AG04449 (cell line): ENCODE measurements at regions not wholly inside any gene's neighbourhood (a gene's known extent, or its start where the extent isn't known, plus 50 kb on each side); places are given as distances from the start of the nearest gene placed in this dataset.

ENCODE experiments used
- CTCF ChIA-PET: fragments of 350-600 bp; formaldehyde crosslinking; extraction: SDS; loops from one replicate; lab custom pipeline; 2021; ENCODE audit warnings: antibody characterized with exemption; lab: Yijun Ruan, JAX
- POLR2A ChIA-PET: fragments of 400-600, 350-600 bp; formaldehyde crosslinking; extraction: SDS; loops from one replicate; lab custom pipeline; 2020; ENCODE audit warnings: antibody characterized with exemption, inconsistent platforms; lab: Yijun Ruan, JAX
- DNase-seq: peaks from one replicate; pipeline ENCODE4 v3.0.0-alpha.2; 2010; ENCODE audit warnings: low read depth, low spot score
- H3K4me3 ChIP-seq: 2 replicates; pipeline ENCODE4 v1.5.1; 2011; ENCODE audit warnings: low read depth, mild to moderate bottlenecking, control low read depth, low read length
- TF ChIP-seq, protein P1 (sequence below): IDR thresholded peaks from one replicate; pipeline ENCODE4 v1.5.1; 2011; ENCODE audit warnings: mild to moderate bottlenecking, moderate library complexity, low read length, control low read depth, inconsistent platforms; ENCODE audit not compliant: insufficient read depth; ENCODE audit errors: missing control alignments

GRCh38 chr9:85156652-85157051 is 487.1 kb downstream of the NTRK2 start:
- POLR2A ChIA-PET: no interaction called here
- DNase-seq: no peak
- CTCF ChIA-PET: no interaction called here
- no peak overlapping the region for H3K4me3 ChIP-seq
- TF ChIP-seq, protein P1, sequence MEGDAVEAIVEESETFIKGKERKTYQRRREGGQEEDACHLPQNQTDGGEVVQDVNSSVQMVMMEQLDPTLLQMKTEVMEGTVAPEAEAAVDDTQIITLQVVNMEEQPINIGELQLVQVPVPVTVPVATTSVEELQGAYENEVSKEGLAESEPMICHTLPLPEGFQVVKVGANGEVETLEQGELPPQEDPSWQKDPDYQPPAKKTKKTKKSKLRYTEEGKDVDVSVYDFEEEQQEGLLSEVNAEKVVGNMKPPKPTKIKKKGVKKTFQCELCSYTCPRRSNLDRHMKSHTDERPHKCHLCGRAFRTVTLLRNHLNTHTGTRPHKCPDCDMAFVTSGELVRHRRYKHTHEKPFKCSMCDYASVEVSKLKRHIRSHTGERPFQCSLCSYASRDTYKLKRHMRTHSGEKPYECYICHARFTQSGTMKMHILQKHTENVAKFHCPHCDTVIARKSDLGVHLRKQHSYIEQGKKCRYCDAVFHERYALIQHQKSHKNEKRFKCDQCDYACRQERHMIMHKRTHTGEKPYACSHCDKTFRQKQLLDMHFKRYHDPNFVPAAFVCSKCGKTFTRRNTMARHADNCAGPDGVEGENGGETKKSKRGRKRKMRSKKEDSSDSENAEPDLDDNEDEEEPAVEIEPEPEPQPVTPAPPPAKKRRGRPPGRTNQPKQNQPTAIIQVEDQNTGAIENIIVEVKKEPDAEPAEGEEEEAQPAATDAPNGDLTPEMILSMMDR: no peak

DNA sequence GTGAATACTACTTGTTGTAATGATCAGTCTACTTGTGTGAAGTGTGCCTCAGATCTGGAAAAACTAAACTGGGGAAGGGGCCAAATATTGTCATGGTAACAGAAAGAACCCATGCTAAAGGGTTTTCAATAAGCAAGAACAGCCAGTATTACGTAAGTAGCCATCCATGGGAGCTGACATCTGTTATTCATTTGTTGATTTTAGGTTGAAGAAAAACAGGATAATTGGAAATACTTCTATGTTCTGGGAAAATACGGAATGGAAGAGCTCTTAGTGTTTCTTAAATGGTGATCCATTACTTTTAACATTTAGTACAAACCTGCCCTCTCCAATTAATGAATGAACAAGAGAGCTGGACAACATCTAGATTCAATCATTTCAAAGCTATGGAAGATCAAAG is 485.8 kb downstream of the NTRK2 start:
- TF ChIP-seq, protein P1: no peak
- no peak overlapping the region for H3K4me3 ChIP-seq
- DNase-seq: no peak
- CTCF ChIA-PET: no interaction called here
- POLR2A ChIA-PET: no interaction called here

- no peak for DNase-seq
- TF ChIP-seq, protein P1: no peak
- H3K4me3 ChIP-seq: no peak overlapping the region
- ChIA-PET CTCF (no interaction called here), POLR2A (no interaction called here)
Observed at GRCh38 chr9:85151741-85152140, 482.2 kb downstream of the NTRK2 start.

DNA sequence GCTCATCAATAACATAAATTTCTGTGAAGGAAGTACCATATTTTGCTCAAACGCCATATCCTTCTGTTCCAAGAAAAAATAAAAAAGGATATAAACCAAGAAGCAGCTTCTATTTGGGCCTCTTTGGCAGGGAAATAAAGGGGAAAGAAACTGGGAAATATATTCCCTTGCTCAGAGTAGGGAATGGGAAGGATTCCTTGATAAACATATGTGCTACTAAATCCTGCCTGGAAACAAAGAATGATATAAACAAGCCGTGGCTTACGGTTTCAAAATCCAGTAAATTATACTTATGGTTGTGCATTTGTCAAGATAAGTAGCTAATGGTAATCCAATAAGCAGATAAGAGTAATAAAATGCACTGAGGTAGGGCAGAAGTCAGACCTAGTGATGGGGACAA is 481.6 kb downstream of the NTRK2 start:
- CTCF ChIA-PET: no interaction called here
- POLR2A ChIA-PET: no interaction called here
- TF ChIP-seq, protein P1: no peak
- DNase-seq: no peak
- H3K4me3 ChIP-seq: no peak overlapping the region

GRCh38 chr9:85147046-85147640 is 477.6 kb downstream of the NTRK2 start:
- no peak overlapping the region for H3K4me3 ChIP-seq
- no peak for DNase-seq
- ChIA-PET POLR2A (no interaction called here), CTCF (no interaction called here)
- TF ChIP-seq, protein P1: no peak

- H3K4me3 ChIP-seq: no peak overlapping the region
- ChIA-PET CTCF (interaction anchor here (0.9 to 2.8 kb wide), 2 partner anchors 446 to 746 kb away, joined by 3 to 9 read pairs; no protein-coding TSS in a partner anchor), POLR2A (no interaction called here)
- no peak for DNase-seq
- TF ChIP-seq, protein P1: peak; percentile 27
Observed at GRCh38 chr9:85142968-85143367, 473.4 kb downstream of the NTRK2 start.
